GM12878 (cell line): ENCODE measurements at regions not wholly inside any gene's neighbourhood (a gene's known extent, or its start where the extent isn't known, plus 50 kb on each side); places are given as distances from the start of the nearest gene placed in this dataset.

Experiments
- ATAC-seq: fragments of 200-7000 bp; cut with Tn5 transposase; 3 replicates; pipeline ENCODE4 v1.9.1; 2020; ENCODE audit warnings: mild to moderate bottlenecking, moderate library complexity
- BruUV-seq: library from RNA; stranded (reverse); fragments of 400-500 nt; replicated peaks from 2 replicates; lab custom pipeline; 2021; lab: Mats Ljungman, UMichigan
- CTCF ChIA-PET: fragments of 300-600 bp; sonication (Branson Sonifier 250); formaldehyde crosslinking; extraction: SDS; loops from one replicate; lab custom pipeline; 2021; ENCODE audit warnings: inconsistent platforms; lab: Yijun Ruan, JAX
- POLR2A ChIA-PET: fragments of 350-600 bp; formaldehyde crosslinking; extraction: SDS; loops from one replicate; lab custom pipeline; 2021; ENCODE audit warnings: inconsistent platforms; lab: Charles Lee
- RAD21 ChIA-PET: fragments of 300-600 bp; sonication (Branson Sonifier 250); formaldehyde crosslinking; loops from one replicate; lab custom pipeline; 2023; ENCODE audit warnings: antibody characterized with exemption; ENCODE audit not compliant: unreplicated experiment; lab: Charles Lee
- SMC1A ChIA-PET: fragments of 300-600 bp; sonication (Branson Sonifier 250); formaldehyde crosslinking; loops from one replicate; lab custom pipeline; 2023; ENCODE audit not compliant: unreplicated experiment, uncharacterized antibody; lab: Charles Lee
- DNase-seq: peaks from one replicate; pipeline ENCODE4 v3.0.0-alpha.2; 2011; ENCODE audit warnings: low read depth, low spot score
- FAIRE-seq: peaks from 3 replicates; lab custom pipeline; 2011; peaks lifted over from hg19 to GRCh38; lab: Jason Lieb, UNC
- H2AFZ ChIP-seq: 2 replicates; pipeline ENCODE4 v1.6.0; 2011; ENCODE audit warnings: low read depth, low read length, control low read depth; ENCODE audit not compliant: control insufficient read depth
- H3K27ac ChIP-seq: 2 replicates; pipeline ENCODE4 v1.5.1; 2011; ENCODE audit warnings: control low read depth; ENCODE audit not compliant: control insufficient read depth, insufficient read depth
- H3K27me3 ChIP-seq, 2 experiments: replicated peaks in 1 of 2; 2 replicates each; pipeline versions ENCODE4 v1.6.0 to v1.6.1; 2011; ENCODE audit warnings: low read length in 1 of 2; ENCODE audit not compliant: control insufficient read depth in 2 of 2, insufficient read depth in 2 of 2
- H3K36me3 ChIP-seq, 2 experiments: 2 replicates each; pipeline ENCODE4 v1.5.1; 2011; ENCODE audit warnings: low read length in 1 of 2; ENCODE audit not compliant: control insufficient read depth in 2 of 2, insufficient read depth in 2 of 2
- H3K4me1 ChIP-seq: 2 replicates; pipeline ENCODE4 v1.6.1; 2011; ENCODE audit warnings: mild to moderate bottlenecking, low read length, moderate library complexity, mixed read lengths; ENCODE audit not compliant: control insufficient read depth, insufficient read depth
- H3K4me2 ChIP-seq: 2 replicates; pipeline ENCODE4 v1.6.0; 2011; ENCODE audit warnings: control low read depth; ENCODE audit not compliant: control insufficient read depth, insufficient read depth
- H3K4me3 ChIP-seq: fragments of 200-600 bp; sonication (generic); 2 replicates; pipeline ENCODE4 v1.5.1; 2016
- H3K79me2 ChIP-seq: 2 replicates; pipeline ENCODE4 v1.6.0; 2011; ENCODE audit warnings: low read length; ENCODE audit not compliant: control insufficient read depth, insufficient read depth
- H3K9ac ChIP-seq: 2 replicates; pipeline ENCODE4 v1.8.0; 2011; ENCODE audit warnings: low read length, control low read depth, mixed read lengths; ENCODE audit not compliant: control insufficient read depth, insufficient read depth
- H3K9me3 ChIP-seq: replicated peaks from 3 replicates; pipeline ENCODE4 v1.5.1; 2011; ENCODE audit warnings: mild to moderate bottlenecking, low read length; ENCODE audit not compliant: control insufficient read depth, insufficient read depth
- H4K20me1 ChIP-seq: 2 replicates; pipeline ENCODE4 v1.6.0; 2011; ENCODE audit not compliant: control insufficient read depth, insufficient read depth
- CREB1 ChIP-seq: IDR thresholded peaks from 2 replicates; pipeline ENCODE4 v1.6.1; 2012; ENCODE audit warnings: low read depth, mild to moderate bottlenecking, inconsistent platforms
- GABPA ChIP-seq: IDR thresholded peaks from 2 replicates; pipeline ENCODE4 v1.6.1; 2014; ENCODE audit warnings: antibody characterized with exemption, low read depth, mild to moderate bottlenecking, inconsistent platforms
- NFIC ChIP-seq: IDR thresholded peaks from 2 replicates; pipeline ENCODE4 v1.6.1; 2012; ENCODE audit warnings: low read depth, mild to moderate bottlenecking, inconsistent platforms, low read length, moderate library complexity
- PML ChIP-seq: IDR thresholded peaks from 2 replicates; pipeline ENCODE4 v1.6.1; 2012; ENCODE audit warnings: low read length, inconsistent platforms
- RAD51 ChIP-seq: fragments of 450-650 bp; IDR thresholded peaks from 2 replicates; pipeline ENCODE4 v1.6.1; 2016; ENCODE audit warnings: moderate library complexity, mild to moderate bottlenecking, inconsistent platforms
- SIX5 ChIP-seq: IDR thresholded peaks from 2 replicates; pipeline ENCODE4 v1.6.1; 2011; ENCODE audit warnings: mild to moderate bottlenecking, low read depth, low read length, moderate library complexity; ENCODE audit not compliant: severe bottlenecking
- SMAD5 ChIP-seq: IDR thresholded peaks from 2 replicates; pipeline ENCODE4 v1.6.1; 2016; ENCODE audit warnings: antibody characterized with exemption, low read depth
- SMC3 ChIP-seq: IDR thresholded peaks from 2 replicates; pipeline ENCODE4 v1.6.1; 2011; ENCODE audit warnings: low read length, improper control_type of control experiment, borderline replicate concordance
- SP1 ChIP-seq: IDR thresholded peaks from one replicate; pipeline ENCODE4 v1.6.1; 2011; ENCODE audit warnings: low read depth, low read length
- SREBF2 ChIP-seq: IDR thresholded peaks from 2 replicates; pipeline ENCODE4 v1.6.1; 2012; ENCODE audit warnings: mild to moderate bottlenecking, low read length
- TBL1XR1 ChIP-seq: IDR thresholded peaks from 2 replicates; pipeline ENCODE4 v1.6.1; 2012; ENCODE audit warnings: low read depth, low read length, improper control_type of control experiment
- WRNIP1 ChIP-seq: IDR thresholded peaks from 2 replicates; pipeline ENCODE4 v1.6.1; 2011; ENCODE audit warnings: low read depth, low read length, improper control_type of control experiment, borderline replicate concordance
- ZBED1 ChIP-seq: IDR thresholded peaks from 2 replicates; pipeline ENCODE4 v1.6.1; 2016; ENCODE audit warnings: borderline replicate concordance
- ZZZ3 ChIP-seq: IDR thresholded peaks from 2 replicates; pipeline ENCODE4 v1.6.1; 2011; ENCODE audit warnings: low read depth; ENCODE audit not compliant: control insufficient read depth, insufficient read length
- WGBS: methylation state at CpG from one replicate; pipeline ENCODE4 v1.1.6; 2016; ENCODE audit warnings: low lambda C conversion rate; ENCODE audit not compliant: insufficient replicate concordance, insufficient coverage; ENCODE audit errors: missing lambda C conversion rate; 5-methylcytosine and 5-hydroxymethylcytosine counted together
- in situ Hi-C: fragments of 300-500 bp; cut with MboI; formaldehyde crosslinking; loops from 9 replicates; pipeline ENCODE4 v1.14.3; 2018; ENCODE audit warnings: mixed read lengths
- intact Hi-C: fragments of 100-400 bp; cut with micrococcal nuclease; formaldehyde crosslinking; loops from one replicate; pipeline ENCODE4 v1.14.2; 2022; ENCODE audit not compliant: unreplicated experiment
- TF ChIP-seq, protein P1 (sequence below): fragments of 450-650 bp; IDR thresholded peaks from 2 replicates; pipeline ENCODE4 v1.6.1; 2017; ENCODE audit warnings: antibody characterized with exemption, mild to moderate bottlenecking, moderate library complexity
- TF ChIP-seq, protein P2 (sequence below): fragments of 450-650 bp; IDR thresholded peaks from 2 replicates; pipeline ENCODE4 v1.6.1; 2017; ENCODE audit warnings: mild to moderate bottlenecking, low read depth, inconsistent platforms; ENCODE audit not compliant: poor library complexity, severe bottlenecking

DNA sequence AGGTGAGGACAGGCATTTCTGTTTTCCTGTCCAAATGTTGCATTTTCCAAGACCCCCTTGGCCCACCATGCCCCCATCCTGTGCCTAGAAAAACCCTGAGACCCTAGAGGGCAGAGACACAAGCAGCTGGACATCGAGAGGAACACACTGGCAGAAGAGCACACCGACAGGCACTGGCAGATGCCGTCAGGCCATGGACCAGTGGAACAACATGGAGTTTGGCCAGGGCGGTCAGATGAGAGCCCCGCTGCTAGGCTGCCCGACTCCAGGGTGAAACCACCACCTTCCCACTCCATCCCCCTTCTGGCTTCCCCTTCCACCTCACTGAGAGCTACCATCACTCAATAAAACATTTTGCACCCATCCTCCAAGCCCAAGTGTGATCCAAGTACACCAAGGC, 438.4 kb downstream of the SIPA1L2 start:
- Histone ChIP-seq H3K27ac (no peak overlapping the region), H4K20me1 (no peaks in the 10 kb centered on the region), H3K4me3 (no peak overlapping the region), H3K27me3 (no peaks in the 10 kb centered on the region), H3K9ac (no peak overlapping the region), H3K4me1 (no peaks in the 10 kb centered on the region), H3K36me3 (no peaks in the 10 kb centered on the region), H3K9me3 (no peaks in the 10 kb centered on the region), H2AFZ (no peak overlapping the region), H3K4me2 (no peak overlapping the region), H3K79me2 (no peaks in the 10 kb centered on the region)
- TF ChIP-seq CREB1 (no peak), PML (no peak), NFIC (no peak), SP1 (no peak), SMC3 (no peak), GABPA (no peak), SMAD5 (no peak), WRNIP1 (no peak), RAD51 (no peak)
- in situ Hi-C loops (no loop called here), intact Hi-C loops (no loop called here)
- ChIA-PET CTCF (no interaction called here), RAD21 (no interaction called here), POLR2A (no interaction called here), SMC1A (no interaction called here)
- ATAC-seq (no peak), FAIRE-seq (no peak), DNase-seq (no peak)
- BruUV-seq = no TSS peak
- 22% methylated on average over 5 of the region's 6 CpGs for WGBS

DNA sequence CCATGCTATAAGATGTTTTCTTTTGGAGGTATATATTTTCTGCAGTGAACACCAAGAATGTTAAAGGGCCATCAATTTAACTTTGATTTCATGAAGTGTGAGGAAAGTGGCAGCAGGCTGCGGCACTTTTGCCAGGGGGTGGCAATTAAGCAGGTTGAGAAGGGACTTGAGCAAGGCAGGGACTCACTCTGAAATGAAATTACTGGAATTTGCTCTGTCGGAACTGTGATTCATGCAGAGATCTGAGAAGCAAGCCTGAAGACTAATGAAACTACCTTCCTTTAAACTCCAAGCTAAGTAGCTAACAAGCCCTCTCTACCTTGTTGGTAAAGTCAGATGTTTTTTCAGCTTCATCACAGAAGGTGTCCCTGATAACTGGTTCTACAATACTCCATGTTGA, 441.6 kb downstream of the SIPA1L2 start:
- no peak overlapping the region for H3K27ac ChIP-seq
- POLR2A ChIA-PET = no interaction called here
- BruUV-seq = no TSS peak
- H3K9ac ChIP-seq = no peak overlapping the region
- RAD21 ChIA-PET = no interaction called here
- intact Hi-C loops (no loop called here), in situ Hi-C loops (no loop called here)
- SMC1A ChIA-PET = no interaction called here
- H3K79me2 ChIP-seq = no peaks in the 10 kb centered on the region
- no peak overlapping the region for H3K4me2 ChIP-seq
- CTCF ChIA-PET = no interaction called here
- 39% methylated on average over 2 of the region's 2 CpGs for WGBS
- H3K27me3 ChIP-seq = no peaks in the 10 kb centered on the region
- H3K4me1 ChIP-seq = no peaks in the 10 kb centered on the region
- no peaks in the 10 kb centered on the region for H4K20me1 ChIP-seq
- no peak for DNase-seq
- H3K36me3 ChIP-seq = no peaks in the 10 kb centered on the region
- ATAC-seq = no peak
- H2AFZ ChIP-seq = no peak overlapping the region
- no peak for TF ChIP-seq ZBED1
- no peak for TF ChIP-seq SIX5
- no peak for TF ChIP-seq TBL1XR1
- no peak for TF ChIP-seq ZZZ3
- no peak for TF ChIP-seq SREBF2
- TF ChIP-seq, protein P1, sequence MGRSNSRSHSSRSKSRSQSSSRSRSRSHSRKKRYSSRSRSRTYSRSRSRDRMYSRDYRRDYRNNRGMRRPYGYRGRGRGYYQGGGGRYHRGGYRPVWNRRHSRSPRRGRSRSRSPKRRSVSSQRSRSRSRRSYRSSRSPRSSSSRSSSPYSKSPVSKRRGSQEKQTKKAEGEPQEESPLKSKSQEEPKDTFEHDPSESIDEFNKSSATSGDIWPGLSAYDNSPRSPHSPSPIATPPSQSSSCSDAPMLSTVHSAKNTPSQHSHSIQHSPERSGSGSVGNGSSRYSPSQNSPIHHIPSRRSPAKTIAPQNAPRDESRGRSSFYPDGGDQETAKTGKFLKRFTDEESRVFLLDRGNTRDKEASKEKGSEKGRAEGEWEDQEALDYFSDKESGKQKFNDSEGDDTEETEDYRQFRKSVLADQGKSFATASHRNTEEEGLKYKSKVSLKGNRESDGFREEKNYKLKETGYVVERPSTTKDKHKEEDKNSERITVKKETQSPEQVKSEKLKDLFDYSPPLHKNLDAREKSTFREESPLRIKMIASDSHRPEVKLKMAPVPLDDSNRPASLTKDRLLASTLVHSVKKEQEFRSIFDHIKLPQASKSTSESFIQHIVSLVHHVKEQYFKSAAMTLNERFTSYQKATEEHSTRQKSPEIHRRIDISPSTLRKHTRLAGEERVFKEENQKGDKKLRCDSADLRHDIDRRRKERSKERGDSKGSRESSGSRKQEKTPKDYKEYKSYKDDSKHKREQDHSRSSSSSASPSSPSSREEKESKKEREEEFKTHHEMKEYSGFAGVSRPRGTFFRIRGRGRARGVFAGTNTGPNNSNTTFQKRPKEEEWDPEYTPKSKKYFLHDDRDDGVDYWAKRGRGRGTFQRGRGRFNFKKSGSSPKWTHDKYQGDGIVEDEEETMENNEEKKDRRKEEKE = no peak
- TF ChIP-seq, protein P2, sequence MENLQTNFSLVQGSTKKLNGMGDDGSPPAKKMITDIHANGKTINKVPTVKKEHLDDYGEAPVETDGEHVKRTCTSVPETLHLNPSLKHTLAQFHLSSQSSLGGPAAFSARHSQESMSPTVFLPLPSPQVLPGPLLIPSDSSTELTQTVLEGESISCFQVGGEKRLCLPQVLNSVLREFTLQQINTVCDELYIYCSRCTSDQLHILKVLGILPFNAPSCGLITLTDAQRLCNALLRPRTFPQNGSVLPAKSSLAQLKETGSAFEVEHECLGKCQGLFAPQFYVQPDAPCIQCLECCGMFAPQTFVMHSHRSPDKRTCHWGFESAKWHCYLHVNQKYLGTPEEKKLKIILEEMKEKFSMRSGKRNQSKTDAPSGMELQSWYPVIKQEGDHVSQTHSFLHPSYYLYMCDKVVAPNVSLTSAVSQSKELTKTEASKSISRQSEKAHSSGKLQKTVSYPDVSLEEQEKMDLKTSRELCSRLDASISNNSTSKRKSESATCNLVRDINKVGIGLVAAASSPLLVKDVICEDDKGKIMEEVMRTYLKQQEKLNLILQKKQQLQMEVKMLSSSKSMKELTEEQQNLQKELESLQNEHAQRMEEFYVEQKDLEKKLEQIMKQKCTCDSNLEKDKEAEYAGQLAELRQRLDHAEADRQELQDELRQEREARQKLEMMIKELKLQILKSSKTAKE = no peak
- no peak overlapping the region for H3K4me3 ChIP-seq
- FAIRE-seq = no peak
- H3K9me3 ChIP-seq = no peaks in the 10 kb centered on the region; the same call in 2 of the 3 replicates
